C1 segment of cervical spinal cord (tissue), 14 donors: ENCODE measurements at regions not wholly inside any gene's neighbourhood (a gene's known extent, or its start where the extent isn't known, plus 50 kb on each side); places are given as distances from the start of the nearest gene placed in this dataset.

Experiments used
- DNase-seq, 14 donors: peaks; one replicate each; lab custom pipeline; 2025; lab: John Stamatoyannopoulos, UW

GRCh38 chr4:65126200-65126599, 544.1 kb downstream of the EPHA5 start:
- no peak for DNase-seq

DNA sequence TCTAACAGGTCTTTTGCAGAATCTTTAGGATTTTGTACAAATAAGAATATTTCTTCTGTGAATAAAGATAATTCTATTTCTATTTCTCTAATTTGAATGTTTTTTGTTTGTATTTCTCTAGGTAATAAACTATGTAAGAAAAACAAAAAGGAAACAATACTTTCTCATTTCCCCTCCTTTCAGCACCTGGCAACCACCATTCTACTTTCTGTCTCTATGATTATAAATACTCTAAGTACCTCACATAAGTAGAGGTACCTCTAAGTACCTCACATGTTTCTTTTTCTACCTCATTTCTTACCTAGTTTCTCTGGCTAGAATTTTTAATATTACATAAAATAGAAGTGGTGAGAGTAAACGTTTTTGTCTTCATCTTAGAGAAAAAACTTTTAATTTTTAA, 550.0 kb downstream of the EPHA5 start:
- no peak for DNase-seq

- DNase-seq = no peak
Observed at GRCh38 chr4:65102419-65102818, 567.9 kb downstream of the EPHA5 start.

- DNase-seq = no peak
Observed at GRCh38 chr4:65096630-65097029, 573.7 kb downstream of the EPHA5 start.

DNA sequence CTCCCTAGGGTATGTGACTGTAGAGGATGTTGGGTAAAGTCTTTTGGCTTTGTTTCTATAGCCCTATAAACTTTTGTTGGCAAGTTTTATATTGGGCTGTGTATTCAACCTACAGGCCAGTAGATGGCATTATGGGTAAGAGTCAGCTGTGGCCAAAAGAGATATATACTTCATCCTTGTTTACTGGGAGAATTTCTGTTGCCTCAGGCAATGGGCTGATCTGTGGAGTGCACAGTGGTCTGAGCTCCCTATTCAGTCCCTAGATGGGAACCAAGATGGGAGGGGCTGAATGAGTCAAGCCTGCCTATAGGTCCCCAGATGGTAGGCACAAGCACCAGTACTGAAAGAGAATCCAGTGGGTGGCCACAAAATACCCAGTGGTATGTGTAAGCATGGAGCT, 580.6 kb downstream of the EPHA5 start:
- no peak for DNase-seq

DNA sequence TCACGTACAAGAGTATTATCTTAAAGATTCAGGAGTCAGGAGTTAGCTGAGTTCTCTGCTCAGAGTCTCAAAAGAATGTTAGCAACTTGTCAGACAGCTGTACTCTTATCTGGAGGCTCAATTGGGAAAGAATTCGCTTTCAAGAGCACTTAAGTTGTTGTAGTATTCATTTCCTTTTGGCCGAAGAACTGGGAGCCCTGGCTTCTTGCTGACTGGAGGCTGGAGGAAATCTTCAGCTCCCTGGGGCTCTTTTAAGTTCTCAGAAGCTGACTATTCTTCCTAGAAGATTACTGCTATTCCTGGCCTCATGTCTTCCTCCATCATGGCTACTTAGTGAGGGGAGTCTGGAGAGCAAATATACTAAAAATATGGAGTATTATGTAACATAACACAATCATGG, 587.2 kb downstream of the EPHA5 start:
- no peak for DNase-seq

- no peak for DNase-seq
Observed at GRCh38 chr4:65071564-65071963, 598.7 kb downstream of the EPHA5 start.

DNA sequence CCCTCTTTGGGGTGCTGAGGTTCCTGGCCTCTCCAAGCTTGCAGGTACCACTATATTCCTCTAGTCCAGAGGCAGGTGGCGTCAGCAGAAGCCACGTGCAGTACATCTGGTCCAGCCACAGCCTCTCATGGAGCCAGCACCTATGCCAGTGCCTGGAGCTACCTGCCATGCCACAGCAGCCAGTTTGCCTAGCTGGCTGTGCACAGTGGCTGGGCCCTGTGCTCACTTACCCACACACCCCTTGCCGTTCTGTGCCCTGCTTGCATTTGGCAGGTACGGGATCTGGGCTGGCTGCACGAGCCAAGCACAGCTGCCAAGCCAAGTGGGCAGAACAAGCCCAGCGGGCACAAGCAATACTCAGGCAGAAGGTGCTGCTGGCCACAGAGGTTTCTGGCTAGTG, 601.1 kb downstream of the EPHA5 start:
- DNase-seq = no peak

DNA sequence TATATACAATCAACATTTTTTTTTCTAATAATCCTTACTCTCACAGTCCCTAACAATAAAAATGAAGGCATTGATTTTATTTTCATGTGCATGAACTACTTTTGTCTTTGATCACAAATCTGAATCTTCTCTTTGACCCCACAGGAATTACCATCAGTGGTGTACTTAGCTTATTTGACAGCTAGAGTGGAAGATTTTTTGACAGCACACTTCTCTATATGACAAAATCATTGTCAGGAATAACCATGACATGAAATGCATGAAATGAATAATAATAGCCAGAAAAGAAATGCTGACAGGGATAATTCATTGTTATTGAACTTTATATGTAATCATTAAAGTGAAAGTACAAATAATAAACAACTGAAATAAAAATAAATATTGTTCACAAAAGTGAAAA, 604.2 kb downstream of the EPHA5 start:
- DNase-seq = no peak

DNA sequence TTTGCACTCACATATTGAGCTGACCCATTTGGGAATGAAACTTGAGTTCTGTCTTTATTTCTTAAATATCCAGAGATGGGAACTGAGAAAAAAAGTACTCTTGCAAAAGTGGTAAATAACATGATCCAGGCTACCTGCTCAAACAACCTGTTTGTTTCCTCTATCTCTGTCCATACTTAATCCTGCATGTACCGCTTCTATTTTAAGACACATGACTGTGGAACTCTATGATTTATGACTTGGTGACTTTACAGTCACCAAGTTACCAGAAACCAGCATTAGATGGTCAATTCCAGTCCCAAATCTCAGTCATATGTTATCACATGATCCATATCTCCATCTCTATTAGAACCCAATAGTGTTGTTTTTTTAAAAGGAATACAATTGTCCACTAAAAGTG, 606.7 kb downstream of the EPHA5 start:
- no peak for DNase-seq

DNA sequence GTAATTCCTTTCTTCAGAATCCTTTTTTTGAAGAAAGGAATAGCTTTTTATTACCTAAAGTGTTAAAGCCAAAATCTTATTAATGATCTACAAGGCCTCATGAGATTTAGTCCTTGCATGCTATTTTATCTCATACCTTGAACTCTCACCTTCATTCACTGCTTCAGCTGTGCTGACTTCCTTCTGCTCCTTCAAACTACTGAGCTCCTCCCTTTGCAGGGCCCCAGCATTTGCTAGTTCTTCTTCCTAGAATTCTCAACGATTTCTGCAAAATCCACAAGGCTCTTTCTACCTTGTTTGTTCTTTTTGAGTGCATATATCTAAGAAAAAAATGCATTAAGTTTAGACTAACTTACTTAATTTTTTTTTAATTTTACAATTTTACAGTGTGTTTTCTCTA, 619.5 kb downstream of the EPHA5 start:
- no peak for DNase-seq

- no peak for DNase-seq
Observed at GRCh38 chr4:65046192-65047133, 623.8 kb downstream of the EPHA5 start.

DNA sequence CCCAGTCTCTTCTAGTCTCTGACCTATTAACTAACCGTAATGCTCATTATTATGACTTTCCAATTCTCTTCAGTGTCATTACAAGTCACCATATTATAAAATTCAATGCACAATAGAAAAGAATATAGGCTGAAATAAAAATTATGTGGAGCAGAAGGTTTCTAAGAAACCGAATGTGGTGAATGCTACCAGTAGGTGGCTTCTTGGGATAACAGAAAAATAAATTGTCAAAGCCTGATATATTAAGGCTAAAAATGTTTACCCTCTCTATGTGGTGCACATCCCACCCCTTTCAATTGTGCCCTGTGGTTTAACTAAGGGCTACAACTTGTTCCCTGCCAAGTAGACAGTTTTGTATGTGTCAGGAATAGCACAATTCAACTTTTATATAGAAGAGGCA, 624.6 kb upstream of the TECRL start:
- no peak for DNase-seq

DNA sequence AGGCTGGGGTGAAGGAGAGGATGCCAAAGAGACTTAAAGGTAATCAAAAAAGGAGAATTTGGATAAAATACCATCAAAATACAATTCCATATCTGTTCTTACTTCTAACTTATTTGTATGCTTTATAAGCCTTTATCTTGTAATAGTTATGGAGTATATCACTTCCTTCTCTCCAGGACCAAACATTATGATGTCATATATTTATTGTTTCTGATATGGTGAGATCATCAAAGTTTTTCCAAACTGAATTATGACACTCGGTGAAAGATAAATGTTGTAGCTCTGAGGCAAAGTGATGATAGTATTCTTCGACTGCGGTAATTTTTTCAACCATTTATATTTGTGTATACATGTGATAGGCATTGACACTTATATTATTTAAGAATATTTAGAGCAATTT, 619.3 kb upstream of the TECRL start:
- DNase-seq = no peak

DNA sequence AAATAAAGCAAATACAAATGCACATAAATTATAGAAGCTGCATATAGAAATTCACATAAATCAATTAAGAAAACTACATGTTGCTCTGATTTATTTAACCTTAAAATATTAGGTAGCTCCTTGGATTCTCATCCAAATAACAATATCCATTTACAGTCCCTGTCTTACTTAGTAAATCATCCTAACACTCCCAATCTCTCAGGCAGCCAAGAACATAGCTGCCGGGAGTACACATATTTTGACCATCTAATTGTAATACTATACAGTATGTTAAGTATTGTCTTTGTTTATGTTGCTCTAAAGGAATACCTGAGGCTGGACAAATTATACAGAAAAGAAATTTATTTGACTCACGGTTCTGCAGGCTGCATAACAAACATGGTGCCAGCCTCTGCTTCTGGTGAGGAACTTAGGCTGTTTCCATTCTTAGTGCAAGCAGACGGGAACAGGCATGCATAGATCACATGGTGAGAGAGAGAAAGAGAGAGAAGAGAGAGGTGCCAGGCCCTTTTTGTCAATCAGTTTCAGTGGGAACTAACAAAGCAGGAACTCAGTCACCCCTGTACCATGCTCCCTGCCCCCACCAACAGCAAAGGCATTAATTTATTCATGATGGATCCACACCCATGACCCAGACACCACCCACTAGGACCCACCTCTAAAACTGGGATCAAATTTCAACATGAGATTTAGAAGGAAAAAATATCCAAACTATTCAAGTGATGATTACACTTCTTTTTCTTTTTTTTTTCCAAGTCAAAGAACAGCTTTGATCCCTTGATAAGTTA, 614.8 kb upstream of the TECRL start:
- DNase-seq = peak in 5 of 14 donors; percentile 3 to 17 (median 8)

GRCh38 chr4:65023081-65023480, 613.8 kb upstream of the TECRL start:
- DNase-seq = no peak

- no peak for DNase-seq
Observed at GRCh38 chr4:65021737-65022136, 612.5 kb upstream of the TECRL start.

- no peak for DNase-seq
Observed at GRCh38 chr4:65021149-65021548, 611.9 kb upstream of the TECRL start.

GRCh38 chr4:65019775-65020174, 610.5 kb upstream of the TECRL start:
- DNase-seq = no peak

DNA sequence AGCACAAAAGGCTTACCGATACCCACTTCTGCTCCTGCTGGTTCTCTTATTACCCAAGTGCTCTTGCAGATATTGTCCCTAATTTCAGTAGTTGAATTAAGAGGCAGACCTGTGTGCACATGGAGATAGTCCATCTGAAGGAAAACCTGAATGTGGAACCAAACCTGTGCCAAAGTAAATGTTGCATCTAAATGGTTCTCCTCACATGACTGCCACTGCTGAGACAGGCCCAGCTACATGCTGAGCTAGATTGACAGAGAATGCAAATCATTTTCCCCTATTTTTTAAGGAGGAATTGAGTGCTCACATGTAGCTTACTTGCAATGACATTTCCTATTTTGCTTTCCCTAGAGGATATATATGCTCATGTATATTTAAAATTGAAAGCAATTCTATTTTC, 609.1 kb upstream of the TECRL start:
- no peak for DNase-seq

GRCh38 chr4:65014078-65014477, 604.8 kb upstream of the TECRL start:
- DNase-seq = no peak

DNA sequence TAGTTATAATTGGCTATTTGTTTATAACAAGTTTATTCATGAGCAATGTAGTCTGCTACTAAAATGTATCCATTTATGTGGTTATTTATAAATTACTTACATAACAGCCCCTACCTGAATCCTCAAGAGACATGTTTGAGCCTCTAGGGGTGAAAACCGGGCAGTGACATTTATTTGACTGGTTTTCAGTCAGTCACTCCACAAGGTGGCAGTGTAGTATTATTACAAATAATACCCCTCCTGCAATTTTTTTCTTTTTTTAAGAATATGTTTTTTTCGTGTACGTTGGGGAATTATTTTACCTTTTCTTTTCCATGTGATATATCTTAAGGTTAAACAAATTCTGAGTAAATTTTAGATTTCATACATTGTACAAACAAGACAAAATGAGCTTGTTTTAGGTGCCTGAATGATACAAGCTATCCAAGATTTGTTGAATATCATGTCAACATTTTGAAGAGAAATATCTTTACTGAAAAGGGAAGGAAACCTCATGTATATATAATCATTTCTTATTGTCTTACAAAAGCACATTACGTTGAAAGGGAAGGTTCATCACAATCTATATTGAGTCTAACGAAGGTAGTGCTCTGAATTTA, 598.7 kb upstream of the TECRL start:
- DNase-seq = no peak
